HEK293T (cell line): ENCODE measurements at regions not wholly inside any gene's neighbourhood (a gene's known extent, or its start where the extent isn't known, plus 50 kb on each side); places are given as distances from the start of the nearest gene placed in this dataset.

Source experiments
- BHLHE40 ChIP-seq: fragments of 450-650 bp; IDR thresholded peaks from 2 replicates; pipeline ENCODE4 v1.6.1; 2016; ENCODE audit warnings: mild to moderate bottlenecking, moderate library complexity, borderline replicate concordance
- FOXA1 ChIP-seq: fragments of 450-650 bp; IDR thresholded peaks from 2 replicates; pipeline ENCODE4 v1.6.1; 2016; ENCODE audit warnings: mild to moderate bottlenecking
- FOXK2 ChIP-seq: fragments of 450-650 bp; IDR thresholded peaks from 2 replicates; pipeline ENCODE4 v1.6.1; 2016; ENCODE audit warnings: mild to moderate bottlenecking
- FOXM1 ChIP-seq: fragments of 450-650 bp; IDR thresholded peaks from 2 replicates; pipeline ENCODE4 v1.6.1; 2017; ENCODE audit warnings: mild to moderate bottlenecking, borderline replicate concordance
- PKNOX1 ChIP-seq: fragments of 450-650 bp; IDR thresholded peaks from 2 replicates; pipeline ENCODE4 v1.6.1; 2016
- SP1 ChIP-seq: fragments of 450-650 bp; IDR thresholded peaks from 2 replicates; pipeline ENCODE4 v1.6.1; 2017

- TF ChIP-seq PKNOX1: no peak
- no peak for TF ChIP-seq FOXA1
- no peak for TF ChIP-seq SP1
- no peak for TF ChIP-seq FOXK2
- TF ChIP-seq BHLHE40: no peak
- no peak for TF ChIP-seq FOXM1
Measured at GRCh38 chr17:45702666-45703266, 81.4 kb upstream of the CRHR1 start.
